Kidney (tissue), 13 donors: ENCODE measurements at regions not wholly inside any gene's neighbourhood (a gene's known extent, or its start where the extent isn't known, plus 50 kb on each side); places are given as distances from the start of the nearest gene placed in this dataset.

Experiments used
- DNase-seq, 5 donors: peaks; one replicate each; pipeline ENCODE4 v3.0.0-alpha.2; 2013 to 2020
- FAIRE-seq: peaks from 2 replicates; lab custom pipeline; 2012; peaks lifted over from hg19 to GRCh38; lab: Jason Lieb, UNC
- H3K27ac ChIP-seq, 2 donors: one replicate each; pipeline ENCODE4 v1.7.0; 2013; ENCODE audit warnings: low read depth in 2 of 2, low read length in 2 of 2, inconsistent platforms in 1 of 2
- H3K27me3 ChIP-seq: one replicate; pipeline ENCODE4 v1.7.1; 2013; ENCODE audit warnings: low read length, inconsistent platforms; ENCODE audit not compliant: control insufficient read depth, insufficient read depth
- H3K36me3 ChIP-seq, 3 donors: one replicate each; pipeline versions ENCODE4 v1.7.0 to v1.7.1; 2013; ENCODE audit warnings: low read length in 3 of 3, control low read depth in 1 of 3, inconsistent platforms in 1 of 3; ENCODE audit not compliant: insufficient read depth in 3 of 3, control insufficient read depth in 2 of 3
- H3K4me1 ChIP-seq, 3 donors: one replicate each; pipeline versions ENCODE4 v1.7.0 to v1.7.1; 2013; ENCODE audit warnings: low read length in 3 of 3, inconsistent platforms in 1 of 3, low read depth in 1 of 3; ENCODE audit not compliant: control insufficient read depth in 2 of 3, insufficient read depth in 2 of 3
- H3K4me3 ChIP-seq, 3 donors: one replicate each; pipeline versions ENCODE4 v1.7.0 to v1.8.1; 2013; ENCODE audit warnings: low read length in 3 of 3, control low read depth in 1 of 3, inconsistent platforms in 1 of 3
- H3K9ac ChIP-seq, 3 donors: one replicate each; pipeline versions ENCODE4 v1.7.0 to v1.7.1; 2013; ENCODE audit warnings: low read length in 3 of 3, control low read depth in 1 of 3, inconsistent platforms in 1 of 3
- H3K9me3 ChIP-seq, 3 donors: one replicate each; pipeline versions ENCODE4 v1.7.0 to v1.7.1; 2013; ENCODE audit warnings: low read length in 3 of 3, control low read depth in 1 of 3, inconsistent platforms in 1 of 3; ENCODE audit not compliant: control insufficient read depth in 2 of 3, insufficient read depth in 1 of 3
- CTCF ChIP-seq: IDR thresholded peaks from 3 replicates; pipeline ENCODE4 v1.5.1; 2012; ENCODE audit warnings: mild to moderate bottlenecking, moderate library complexity, borderline replicate concordance; ENCODE audit not compliant: insufficient read depth; ENCODE audit errors: extremely low read depth
- intact Hi-C: fragments of 100-400 bp; cut with DNase I; formaldehyde crosslinking; loops from one replicate; pipeline ENCODE4 v1.11.1; 2022
- donor health status: control.
- donor health status: control.
- donor health status: control.
- donor health status: control.
- donor health status: control.
- donor health status: DM: yes; HTN: yes; CAD: no.
- donor health status: Normal renal cell carcinoma (clear cell type).

- FAIRE-seq, result no peak
- intact Hi-C loops, result no loop called here
- Histone ChIP-seq H3K36me3 (no peaks in the 10 kb centered on the region), H3K9me3 (peaks cover 0 to 6% (median 0%) of the 10 kb centered on the region in 3 donors), H3K4me1 (no peaks in the 10 kb centered on the region), H3K27ac (no peak overlapping the region), H3K27me3 (no peaks in the 10 kb centered on the region), H3K9ac (no peak overlapping the region), H3K4me3 (no peak overlapping the region)
- no peak for TF ChIP-seq CTCF
- DNase-seq, result no peak
Measured at GRCh38 chr5:144566747-144567420, 396.2 kb downstream of the KCTD16 start.

GRCh38 chr5:144549580-144549979 is 378.9 kb downstream of the KCTD16 start:
- no peak for TF ChIP-seq CTCF
- no peak overlapping the region for H3K27ac ChIP-seq
- peak in 3 of 5 donors; percentile 14 to 77 (median 27) for DNase-seq
- H3K9me3 ChIP-seq, result no peaks in the 10 kb centered on the region
- H3K4me1 ChIP-seq, result no peaks in the 10 kb centered on the region
- H3K27me3 ChIP-seq, result no peaks in the 10 kb centered on the region
- H3K36me3 ChIP-seq, result no peaks in the 10 kb centered on the region
- intact Hi-C loops, result no loop called here
- H3K4me3 ChIP-seq, result no peak overlapping the region
- no peak for FAIRE-seq
- no peak overlapping the region for H3K9ac ChIP-seq

GRCh38 chr5:144548936-144549335 is 378.3 kb downstream of the KCTD16 start:
- Histone ChIP-seq H3K27me3 (no peaks in the 10 kb centered on the region), H3K9me3 (no peaks in the 10 kb centered on the region), H3K27ac (no peak overlapping the region), H3K4me1 (no peaks in the 10 kb centered on the region), H3K36me3 (no peaks in the 10 kb centered on the region), H3K4me3 (no peak overlapping the region), H3K9ac (no peak overlapping the region)
- no peak for FAIRE-seq
- intact Hi-C loops, result no loop called here
- peak in 1 of 5 donors; percentile 33 for DNase-seq
- TF ChIP-seq CTCF, result no peak

GRCh38 chr5:144547098-144547499 is 376.4 kb downstream of the KCTD16 start:
- Histone ChIP-seq H3K27ac (no peak overlapping the region), H3K9me3 (no peaks in the 10 kb centered on the region), H3K4me1 (no peaks in the 10 kb centered on the region), H3K4me3 (no peak overlapping the region), H3K9ac (no peak overlapping the region), H3K27me3 (no peaks in the 10 kb centered on the region), H3K36me3 (no peaks in the 10 kb centered on the region)
- intact Hi-C loops, result no loop called here
- no peak for FAIRE-seq
- no peak for TF ChIP-seq CTCF
- DNase-seq, result no peak
